SKM-1 (cell line): ENCODE measurements at regions not wholly inside any gene's neighbourhood (a gene's known extent, or its start where the extent isn't known, plus 50 kb on each side); places are given as distances from the start of the nearest gene placed in this dataset.

Source experiments
- DNase-seq: peaks from one replicate; lab custom pipeline; 2025; ENCODE audit not compliant: unreplicated experiment; lab: John Stamatoyannopoulos, UW

GRCh38 chr13:37241786-37242185 lies 136.3 kb upstream of the CSNK1A1L start:
- DNase-seq, result no peak

- no peak for DNase-seq
These were observed 124.9 kb upstream of the CSNK1A1L start for GRCh38 chr13:37230346-37230745.

GRCh38 chr13:37229931-37230330 lies 124.5 kb upstream of the CSNK1A1L start:
- DNase-seq, result no peak

GRCh38 chr13:37226971-37227370 lies 121.5 kb upstream of the CSNK1A1L start:
- DNase-seq, result no peak

- no peak for DNase-seq
These were observed 120.1 kb upstream of the CSNK1A1L start for GRCh38 chr13:37225414-37226070.

- DNase-seq, result no peak
These were observed 110.9 kb upstream of the CSNK1A1L start for GRCh38 chr13:37216331-37216730.

GRCh38 chr13:37212826-37213225 lies 107.4 kb upstream of the CSNK1A1L start:
- no peak for DNase-seq

- no peak for DNase-seq
These were observed 106.0 kb upstream of the CSNK1A1L start for GRCh38 chr13:37211487-37211886.

GRCh38 chr13:37209621-37210580 lies 104.4 kb upstream of the CSNK1A1L start:
- no peak for DNase-seq

GRCh38 chr13:37207691-37208451 lies 102.4 kb upstream of the CSNK1A1L start:
- DNase-seq, result no peak

GRCh38 chr13:37202264-37202663 lies 96.8 kb upstream of the CSNK1A1L start:
- DNase-seq, result no peak

- no peak for DNase-seq
These were observed 95.6 kb upstream of the CSNK1A1L start for GRCh38 chr13:37201081-37201480.

- no peak for DNase-seq
These were observed 93.2 kb upstream of the CSNK1A1L start for GRCh38 chr13:37198629-37199028.

GRCh38 chr13:37195621-37196020 lies 90.2 kb upstream of the CSNK1A1L start:
- no peak for DNase-seq

- DNase-seq, result no peak
These were observed 89.0 kb upstream of the CSNK1A1L start for GRCh38 chr13:37194428-37194861.

- no peak for DNase-seq
These were observed 87.5 kb upstream of the CSNK1A1L start for GRCh38 chr13:37192956-37193355.

- no peak for DNase-seq
These were observed 82.2 kb upstream of the CSNK1A1L start for GRCh38 chr13:37187621-37188020.

GRCh38 chr13:37187105-37187504 lies 81.6 kb upstream of the CSNK1A1L start:
- DNase-seq, result no peak

- no peak for DNase-seq
These were observed 76.2 kb upstream of the CSNK1A1L start for GRCh38 chr13:37181620-37182019.

GRCh38 chr13:37179645-37180044 lies 74.2 kb upstream of the CSNK1A1L start:
- DNase-seq, result no peak

GRCh38 chr13:37177125-37177524 lies 71.7 kb upstream of the CSNK1A1L start:
- DNase-seq, result no peak
